ENCODE measurements at regions not wholly inside any gene's neighbourhood (a gene's known extent, or its start where the extent isn't known, plus 50 kb on each side); places are given as distances from the start of the nearest gene placed in this dataset.

GRCh38 chr21:15281714-15282113 is 216.9 kb upstream of the NRIP1 start:
- DNase-seq (ENCODE audit: low spot score) (no peak), FAIRE-seq (no peak), ATAC-seq (no peak)
- CTCF ChIA-PET (ENCODE audit: low intra/inter-chr PET ratio, low total read pairs): no interaction called here
- H4K20me1 ChIP-seq (ENCODE audit: insufficient read depth, low read length): no peaks in the 10 kb centered on the region
- no peaks in the 10 kb centered on the region for H3K36me3 ChIP-seq (replicated peaks in 1 of 2; ENCODE audit: control insufficient read depth in 1 of 2, insufficient read depth in 2 of 2, low read length in 2 of 2)
- no TSS peak for BruUV-seq (replicated peaks)
- peaks cover 7% of the 10 kb centered on the region for H3K4me1 ChIP-seq (ENCODE audit: insufficient read depth, low read length)
- WGBS (ENCODE audit: low lambda C conversion rate): 73% methylated on average over 3 of the region's 3 CpGs
- H3K79me2 ChIP-seq (ENCODE audit: insufficient read depth, low read length): no peaks in the 10 kb centered on the region
- in situ Hi-C loops (cut with HindIII; ENCODE audit: extremely low pct_ligation_motif_present, low pct_unique_long_range_greater_than_20kb): no loop called here
- TF ChIP-seq DZIP1 (CRISPR knock-in tag; IDR thresholded peaks at IDR 0.05) (no peak), MED8 (CRISPR knock-in tag; IDR thresholded peaks at IDR 0.05; ENCODE audit: insufficient replicate concordance) (no peak), TGIF2 (CRISPR knock-in tag; IDR thresholded peaks at IDR 0.05) (no peak), ZNF547 (CRISPR knock-in tag; IDR thresholded peaks at IDR 0.05) (no peak), ZFP36L2 (CRISPR knock-in tag; IDR thresholded peaks at IDR 0.05) (no peak), SIX4 (CRISPR knock-in tag; IDR thresholded peaks at IDR 0.05) (no peak)
- POLR2A ChIA-PET: no interaction called here
- H2AFZ ChIP-seq (ENCODE audit: low read length): no peak overlapping the region
- no peak overlapping the region for H3K9ac ChIP-seq (ENCODE audit: insufficient read depth, low read depth, low read length)
- H3K4me3 ChIP-seq (replicated peaks in 1 of 3; ENCODE audit: insufficient read depth in 1 of 3, low read depth in 2 of 3, low read length in 3 of 3): no peak overlapping the region
- H3K9me3 ChIP-seq (ENCODE audit: low read length): peaks cover 15% of the 10 kb centered on the region
- no peaks in the 10 kb centered on the region for H3K27me3 ChIP-seq (ENCODE audit: control insufficient read depth in 1 of 2, insufficient read depth in 2 of 2, low read length in 2 of 2)
- H3K27ac ChIP-seq (ENCODE audit: extremely low read length, insufficient read depth, low read length): no peak overlapping the region
- no peak overlapping the region for H3K4me2 ChIP-seq (ENCODE audit: low read depth, low read length)
- intact Hi-C loops (cut with micrococcal nuclease; ENCODE audit: unreplicated experiment): no loop called here

GRCh38 chr21:15282665-15283064 is 217.9 kb upstream of the NRIP1 start:
- Histone ChIP-seq H3K27ac (ENCODE audit: extremely low read length, insufficient read depth, low read length) (no peak overlapping the region), H3K4me2 (ENCODE audit: low read depth, low read length) (no peak overlapping the region), H2AFZ (ENCODE audit: low read length) (no peak overlapping the region), H3K4me3 (replicated peaks in 1 of 3; ENCODE audit: insufficient read depth in 1 of 3, low read depth in 2 of 3, low read length in 3 of 3) (no peak overlapping the region), H3K27me3 (ENCODE audit: control insufficient read depth in 1 of 2, insufficient read depth in 2 of 2, low read length in 2 of 2) (no peaks in the 10 kb centered on the region), H3K4me1 (ENCODE audit: insufficient read depth, low read length) (peaks cover 7% of the 10 kb centered on the region), H3K79me2 (ENCODE audit: insufficient read depth, low read length) (no peaks in the 10 kb centered on the region), H3K36me3 (replicated peaks in 1 of 2; ENCODE audit: control insufficient read depth in 1 of 2, insufficient read depth in 2 of 2, low read length in 2 of 2) (no peaks in the 10 kb centered on the region), H4K20me1 (ENCODE audit: insufficient read depth, low read length) (no peaks in the 10 kb centered on the region), H3K9ac (ENCODE audit: insufficient read depth, low read depth, low read length) (no peak overlapping the region), H3K9me3 (ENCODE audit: low read length) (peaks cover 15% of the 10 kb centered on the region)
- DNase-seq (ENCODE audit: low spot score) (no peak), ATAC-seq (no peak), FAIRE-seq (no peak)
- intact Hi-C loops (cut with micrococcal nuclease; ENCODE audit: unreplicated experiment): no loop called here
- CTCF ChIA-PET (ENCODE audit: low intra/inter-chr PET ratio, low total read pairs): no interaction called here
- POLR2A ChIA-PET: no interaction called here
- in situ Hi-C loops (cut with HindIII; ENCODE audit: extremely low pct_ligation_motif_present, low pct_unique_long_range_greater_than_20kb): no loop called here
- WGBS (ENCODE audit: low lambda C conversion rate): 76% methylated on average over 1 of the region's 1 CpG
- no TSS peak for BruUV-seq (replicated peaks)
- TF ChIP-seq MED13 (CRISPR knock-in tag; IDR thresholded peaks at IDR 0.05) (no peak), KLF11 (CRISPR knock-in tag; IDR thresholded peaks at IDR 0.05) (no peak), SP1 (IDR thresholded peaks at IDR 0.05) (no peak), SP1 (CRISPR knock-in tag; IDR thresholded peaks at IDR 0.05) (no peak), PCBP1 (IDR thresholded peaks at IDR 0.05; ENCODE audit: borderline replicate concordance, low read depth, low read length) (no peak), ZFP37 (CRISPR knock-in tag; IDR thresholded peaks at IDR 0.05; ENCODE audit: borderline replicate concordance) (no peak), HDAC6 (IDR thresholded peaks at IDR 0.05; ENCODE audit: low read depth, low read length) (no peak), ZBTB25 (CRISPR knock-in tag; IDR thresholded peaks at IDR 0.05) (no peak), ZNF350 (CRISPR knock-in tag; IDR thresholded peaks at IDR 0.05; ENCODE audit: borderline replicate concordance, low read depth) (no peak), ELK4 (CRISPR knock-in tag; IDR thresholded peaks at IDR 0.05; ENCODE audit: borderline replicate concordance) (no peak), GATAD1 (CRISPR knock-in tag; IDR thresholded peaks at IDR 0.05) (no peak)
